Endothelial cell of umbilical vein (primary cell): ENCODE measurements at regions not wholly inside any gene's neighbourhood (a gene's known extent, or its start where the extent isn't known, plus 50 kb on each side); places are given as distances from the start of the nearest gene placed in this dataset.

Source experiments
- EZH2 ChIP-seq: IDR thresholded peaks from 2 replicates; pipeline ENCODE4 v1.6.1; 2012; ENCODE audit warnings: borderline replicate concordance, low read depth, mild to moderate bottlenecking, moderate library complexity, low read length, inconsistent platforms; ENCODE audit not compliant: severe bottlenecking
- FOS ChIP-seq: IDR thresholded peaks from 2 replicates; pipeline ENCODE4 v1.6.1; 2011; ENCODE audit warnings: mild to moderate bottlenecking, low read length, moderate library complexity, borderline replicate concordance; ENCODE audit not compliant: insufficient read depth
- GATA2 ChIP-seq: IDR thresholded peaks from 2 replicates; pipeline ENCODE4 v1.7.0; 2011; ENCODE audit warnings: low read depth, mild to moderate bottlenecking, moderate library complexity, mixed read lengths, low read length; ENCODE audit not compliant: insufficient read length, insufficient read depth
- POLR2A ChIP-seq: IDR thresholded peaks from 2 replicates; pipeline ENCODE4 v1.6.1; 2012; ENCODE audit warnings: low read depth, mild to moderate bottlenecking, control low read depth, low read length
- POLR2AphosphoS5 ChIP-seq: IDR thresholded peaks from 2 replicates; pipeline ENCODE4 v1.6.1; 2012; ENCODE audit warnings: low read depth, mild to moderate bottlenecking, control low read depth, low read length, moderate library complexity; ENCODE audit not compliant: insufficient read depth
- TF ChIP-seq, protein P1 (sequence below), 2 donors: IDR thresholded peaks; 1 replicate in 1 of 2; 2 replicates in 1 of 2; pipeline ENCODE4 v1.5.1; 2011; ENCODE audit warnings: low read length in 2 of 2, mild to moderate bottlenecking in 2 of 2, moderate library complexity in 2 of 2, control low read depth in 1 of 2, inconsistent platforms in 1 of 2, low read depth in 1 of 2; ENCODE audit not compliant: insufficient read depth in 1 of 2; ENCODE audit errors: extremely low read depth in 1 of 2

DNA sequence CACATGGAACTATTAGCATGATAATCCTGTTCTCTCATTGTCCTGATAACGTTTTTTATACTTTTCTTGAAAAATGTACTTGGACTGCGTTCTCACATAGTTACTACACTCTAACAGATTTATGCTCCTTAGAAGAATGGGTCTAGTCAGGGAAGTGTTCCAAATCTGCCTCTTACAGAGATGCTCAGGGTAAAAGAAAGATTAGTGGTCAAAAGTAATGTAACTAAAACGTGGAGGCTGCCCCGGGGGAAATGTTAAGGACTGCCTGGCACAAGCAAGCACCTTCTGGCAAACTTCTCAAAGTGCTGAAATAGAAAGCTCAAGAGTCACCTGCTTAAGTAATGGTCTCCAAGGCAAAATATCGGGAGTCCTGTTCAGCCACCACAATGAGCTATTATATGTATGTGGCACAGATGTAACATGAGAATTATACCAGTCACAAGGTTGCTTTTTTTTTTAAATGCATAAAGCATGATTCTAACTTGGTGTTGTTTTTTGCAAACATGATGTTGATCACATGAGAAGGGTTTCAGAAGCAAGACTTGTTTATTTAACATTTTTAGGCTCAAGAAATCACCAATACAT is 244.5 kb upstream of the JARID2 start:
- TF ChIP-seq, protein P1, sequence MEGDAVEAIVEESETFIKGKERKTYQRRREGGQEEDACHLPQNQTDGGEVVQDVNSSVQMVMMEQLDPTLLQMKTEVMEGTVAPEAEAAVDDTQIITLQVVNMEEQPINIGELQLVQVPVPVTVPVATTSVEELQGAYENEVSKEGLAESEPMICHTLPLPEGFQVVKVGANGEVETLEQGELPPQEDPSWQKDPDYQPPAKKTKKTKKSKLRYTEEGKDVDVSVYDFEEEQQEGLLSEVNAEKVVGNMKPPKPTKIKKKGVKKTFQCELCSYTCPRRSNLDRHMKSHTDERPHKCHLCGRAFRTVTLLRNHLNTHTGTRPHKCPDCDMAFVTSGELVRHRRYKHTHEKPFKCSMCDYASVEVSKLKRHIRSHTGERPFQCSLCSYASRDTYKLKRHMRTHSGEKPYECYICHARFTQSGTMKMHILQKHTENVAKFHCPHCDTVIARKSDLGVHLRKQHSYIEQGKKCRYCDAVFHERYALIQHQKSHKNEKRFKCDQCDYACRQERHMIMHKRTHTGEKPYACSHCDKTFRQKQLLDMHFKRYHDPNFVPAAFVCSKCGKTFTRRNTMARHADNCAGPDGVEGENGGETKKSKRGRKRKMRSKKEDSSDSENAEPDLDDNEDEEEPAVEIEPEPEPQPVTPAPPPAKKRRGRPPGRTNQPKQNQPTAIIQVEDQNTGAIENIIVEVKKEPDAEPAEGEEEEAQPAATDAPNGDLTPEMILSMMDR (IDR thresholded peaks at IDR 0.05; ENCODE audit: extremely low read depth in 1 of 2, insufficient read depth in 1 of 2, low read depth in 1 of 2, low read length in 2 of 2), result no peak
- TF ChIP-seq POLR2AphosphoS5 (no peak), EZH2 (no peak), GATA2 (no peak), FOS (no peak), POLR2A (no peak)
